IPS-NIHi7 (cell line): ENCODE measurements at regions not wholly inside any gene's neighbourhood (a gene's known extent, or its start where the extent isn't known, plus 50 kb on each side); places are given as distances from the start of the nearest gene placed in this dataset.

Experiments used
- DNase-seq: peaks from one replicate; pipeline ENCODE4 v3.0.0; 2012; ENCODE audit warnings: mixed read lengths; ENCODE audit errors: extremely low spot score

GRCh38 chr18:44497311-44497710 is 183.4 kb upstream of the SETBP1 start:
- DNase-seq: no peak

- no peak for DNase-seq
Measured at GRCh38 chr18:44497757-44498490, 182.8 kb upstream of the SETBP1 start.

- DNase-seq: no peak
Measured at GRCh38 chr18:44500808-44501610, 179.7 kb upstream of the SETBP1 start.

GRCh38 chr18:44502221-44502620 is 178.5 kb upstream of the SETBP1 start:
- no peak for DNase-seq

- DNase-seq: no peak
Measured at GRCh38 chr18:44502790-44503189, 177.9 kb upstream of the SETBP1 start.

GRCh38 chr18:44503854-44504253 is 176.8 kb upstream of the SETBP1 start:
- no peak for DNase-seq

GRCh38 chr18:44507729-44508325 is 172.9 kb upstream of the SETBP1 start:
- no peak for DNase-seq

GRCh38 chr18:44508474-44508873 is 172.2 kb upstream of the SETBP1 start:
- DNase-seq: no peak

- no peak for DNase-seq
Measured at GRCh38 chr18:44509048-44509447, 171.6 kb upstream of the SETBP1 start.

GRCh38 chr18:44510390-44510789 is 170.3 kb upstream of the SETBP1 start:
- no peak for DNase-seq

GRCh38 chr18:44513233-44513632 is 167.5 kb upstream of the SETBP1 start:
- DNase-seq: no peak

GRCh38 chr18:44514106-44514505 is 166.6 kb upstream of the SETBP1 start:
- DNase-seq: no peak

GRCh38 chr18:44514766-44515165 is 165.9 kb upstream of the SETBP1 start:
- no peak for DNase-seq

GRCh38 chr18:44516450-44516849 is 164.2 kb upstream of the SETBP1 start:
- DNase-seq: no peak

- no peak for DNase-seq
Measured at GRCh38 chr18:44517136-44517535, 163.6 kb upstream of the SETBP1 start.

- no peak for DNase-seq
Measured at GRCh38 chr18:44518091-44518615, 162.5 kb upstream of the SETBP1 start.

- no peak for DNase-seq
Measured at GRCh38 chr18:44518666-44519065, 162.0 kb upstream of the SETBP1 start.

GRCh38 chr18:44520981-44521667 is 159.6 kb upstream of the SETBP1 start:
- no peak for DNase-seq

- no peak for DNase-seq
Measured at GRCh38 chr18:44521668-44522022, 159.0 kb upstream of the SETBP1 start.

GRCh38 chr18:44526705-44527415 is 153.8 kb upstream of the SETBP1 start:
- DNase-seq: no peak

- DNase-seq: no peak
Measured at GRCh38 chr18:44533071-44533470, 147.6 kb upstream of the SETBP1 start.
